ENCODE measurements at regions not wholly inside any gene's neighbourhood (a gene's known extent, or its start where the extent isn't known, plus 50 kb on each side); places are given as distances from the start of the nearest gene placed in this dataset.

DNA sequence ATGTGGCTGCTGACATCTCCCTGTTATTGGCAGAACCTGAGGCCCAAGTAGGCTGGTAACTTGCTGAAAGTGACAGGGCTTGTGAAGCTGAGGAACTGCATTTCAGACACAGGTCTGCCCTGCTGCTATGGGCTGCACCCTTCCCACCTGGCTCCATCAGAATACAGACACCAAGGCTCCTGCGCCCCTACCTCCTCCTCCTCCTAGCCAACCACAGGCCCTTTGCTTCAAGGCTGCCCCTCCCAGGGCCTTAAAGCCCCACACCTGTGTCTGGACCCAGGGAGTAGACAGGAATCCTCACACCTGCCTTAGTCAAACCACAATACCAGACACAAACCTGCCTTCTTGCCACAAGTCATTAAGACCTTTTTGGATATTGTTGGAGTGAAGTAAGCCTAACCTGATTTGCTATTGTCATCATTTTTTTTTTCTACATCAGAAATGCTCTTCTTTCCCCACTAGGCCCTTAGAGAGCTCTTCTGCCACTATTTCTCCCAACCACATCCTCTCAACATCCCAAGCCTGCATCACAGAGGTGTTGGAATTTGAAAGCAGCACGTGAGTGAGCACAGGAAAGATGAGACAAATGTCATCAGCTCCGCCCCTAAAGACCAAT lies 489.7 kb downstream of the EIPR1 start:
- no peaks in the 10 kb centered on the region for H4K20me1 ChIP-seq (replicated peaks; ENCODE audit: control insufficient read depth, insufficient read depth, low read length)
- no peak overlapping the region for H3K4me2 ChIP-seq (ENCODE audit: insufficient read depth, low read length)
- no peaks in the 10 kb centered on the region for H3K4me1 ChIP-seq (replicated peaks in 1 of 2; ENCODE audit: control insufficient read depth in 2 of 2, insufficient read depth in 2 of 2, low read length in 2 of 2)
- H3K27ac ChIP-seq (ENCODE audit: extremely low read depth, low read depth, low read length): no peak overlapping the region
- H3K9ac ChIP-seq (ENCODE audit: insufficient read depth in 1 of 2, low read depth in 2 of 2, low read length in 2 of 2): no peak overlapping the region
- H3K79me2 ChIP-seq (ENCODE audit: control insufficient read depth, insufficient read depth, low read length): no peaks in the 10 kb centered on the region
- no TSS peak for BruUV-seq (replicated peaks)
- TF ChIP-seq, protein P1, sequence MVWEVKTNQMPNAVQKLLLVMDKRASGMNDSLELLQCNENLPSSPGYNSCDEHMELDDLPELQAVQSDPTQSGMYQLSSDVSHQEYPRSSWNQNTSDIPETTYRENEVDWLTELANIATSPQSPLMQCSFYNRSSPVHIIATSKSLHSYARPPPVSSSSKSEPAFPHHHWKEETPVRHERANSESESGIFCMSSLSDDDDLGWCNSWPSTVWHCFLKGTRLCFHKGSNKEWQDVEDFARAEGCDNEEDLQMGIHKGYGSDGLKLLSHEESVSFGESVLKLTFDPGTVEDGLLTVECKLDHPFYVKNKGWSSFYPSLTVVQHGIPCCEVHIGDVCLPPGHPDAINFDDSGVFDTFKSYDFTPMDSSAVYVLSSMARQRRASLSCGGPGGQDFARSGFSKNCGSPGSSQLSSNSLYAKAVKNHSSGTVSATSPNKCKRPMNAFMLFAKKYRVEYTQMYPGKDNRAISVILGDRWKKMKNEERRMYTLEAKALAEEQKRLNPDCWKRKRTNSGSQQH (CRISPR knock-in tag; IDR thresholded peaks at IDR 0.05): no peak
- TF ChIP-seq EP400 (IDR thresholded peaks at IDR 0.05): no peak
- no peak for TF ChIP-seq FOS (IDR thresholded peaks at IDR 0.05; ENCODE audit: extremely low read depth, insufficient read length)
- no peak for TF ChIP-seq ZNF175 (CRISPR knock-in tag; IDR thresholded peaks at IDR 0.05; ENCODE audit: low read depth)
- no peak for TF ChIP-seq JUN (IDR thresholded peaks at IDR 0.05; ENCODE audit: borderline replicate concordance, low read depth, low read length)
- TF ChIP-seq JUN (CRISPR knock-in tag; IDR thresholded peaks at IDR 0.05; ENCODE audit: borderline replicate concordance): no peak
- no peak for TF ChIP-seq ZNF146 (CRISPR knock-in tag; IDR thresholded peaks at IDR 0.05; ENCODE audit: unreplicated experiment)
- no peak for TF ChIP-seq SMARCB1 (IDR thresholded peaks at IDR 0.05; ENCODE audit: insufficient read length, low read depth)
- no peak for TF ChIP-seq ZNF830 (CRISPR knock-in tag; IDR thresholded peaks at IDR 0.05)
- TF ChIP-seq BRD4 (IDR thresholded peaks at IDR 0.05): no peak
- no peak for TF ChIP-seq GTF2E2 (tag; IDR thresholded peaks at IDR 0.05)
- TF ChIP-seq ZNF253 (CRISPR knock-in tag; conservative IDR thresholded peaks at IDR 0.05): no peak
- TF ChIP-seq ZNF184 (CRISPR knock-in tag; IDR thresholded peaks at IDR 0.05): no peak
- no peak for TF ChIP-seq SPI1 (IDR thresholded peaks at IDR 0.05; ENCODE audit: borderline replicate concordance, low read depth, low read length)
- no peak for TF ChIP-seq MCM7 (IDR thresholded peaks at IDR 0.05)
- TF ChIP-seq NCOA4 (IDR thresholded peaks at IDR 0.05; ENCODE audit: partially characterized antibody): no peak
- no peak for TF ChIP-seq DNMT1 (IDR thresholded peaks at IDR 0.05)
- TF ChIP-seq KAT2B (IDR thresholded peaks at IDR 0.05; ENCODE audit: low read depth, low read length): no peak
- no peaks in the 10 kb centered on the region for H3K36me3 ChIP-seq (ENCODE audit: control insufficient read depth, insufficient read depth, low read length)
- H3K9me1 ChIP-seq (ENCODE audit: control insufficient read depth, insufficient read depth, low read length): peaks cover 3% of the 10 kb centered on the region
- in situ Hi-C loops (cut with MboI) (no loop called here), intact Hi-C loops (cut with micrococcal nuclease) (no loop called here)
- ChIA-PET CTCF (ENCODE audit: low intra/inter-chr PET ratio) (no interaction called here), POLR2A (no interaction called here)
- ATAC-seq: no peak
- H3K27me3 ChIP-seq (ENCODE audit: control insufficient read depth in 2 of 2, insufficient read depth in 2 of 2, low read length in 2 of 2): peaks cover 9 to 34% of the 10 kb centered on the region in 2 experiments; a peak in 4 of 5 replicates
- H3K4me3 ChIP-seq: no peak overlapping the region
- WGBS (ENCODE audit: insufficient coverage, low coverage, missing lambda C conversion rate): 0% methylated on average over 3 of the region's 3 CpGs
- no peak for FAIRE-seq
- no peak overlapping the region for H2AFZ ChIP-seq (ENCODE audit: low read depth, low read length)
- DNase-seq (ENCODE audit: extremely low read depth in 1 of 4, low spot score in 3 of 4): no peak
- no peaks in the 10 kb centered on the region for H3K9me3 ChIP-seq (replicated peaks; ENCODE audit: control insufficient read depth, insufficient read depth, low read depth, low read length)

Data from K562 (cell line).